ENCODE measurements at regions not wholly inside any gene's neighbourhood (a gene's known extent, or its start where the extent isn't known, plus 50 kb on each side); places are given as distances from the start of the nearest gene placed in this dataset.

GRCh38 chr6:121828146-121828886, 392.9 kb downstream of the GJA1 start:
- 50 to 55% methylated on average over 5 of the region's 5 CpGs for WGBS, 2 donors

GRCh38 chr6:121830736-121831135, 395.3 kb downstream of the GJA1 start:
- no peaks in the 10 kb centered on the region for H3K27me3 ChIP-seq (ENCODE audit: control insufficient read depth in 1 of 2, insufficient read depth in 2 of 2, low read length in 2 of 2)
- H3K4me3 ChIP-seq (ENCODE audit: low read depth in 1 of 2, low read length in 2 of 2), result no peak overlapping the region
- WGBS, 2 donors, result 63 to 78% methylated on average over 1 of the region's 1 CpG
- H3K4me1 ChIP-seq (ENCODE audit: control insufficient read depth in 2 of 2, insufficient read depth in 2 of 2, low read length in 1 of 2), result no peaks in the 10 kb centered on the region
- no peaks in the 10 kb centered on the region for H3K9me3 ChIP-seq (ENCODE audit: control insufficient read depth in 2 of 2, insufficient read depth in 1 of 2, low read depth in 1 of 2, low read length in 1 of 2)
- H3K27ac ChIP-seq (ENCODE audit: low read depth in 2 of 2, low read length in 1 of 2), result no peak overlapping the region
- no peaks in the 10 kb centered on the region for H3K36me3 ChIP-seq (ENCODE audit: control insufficient read depth in 2 of 2, insufficient read depth in 2 of 2, low read length in 1 of 2)

More at GRCh38 chr6:121828146-121828886, 392.9 kb downstream of the GJA1 start:
- no peaks in the 10 kb centered on the region for H3K4me1 ChIP-seq (ENCODE audit: control insufficient read depth in 2 of 2, insufficient read depth in 2 of 2, low read length in 1 of 2)
- H3K4me3 ChIP-seq (ENCODE audit: low read depth in 1 of 2, low read length in 2 of 2), result no peak overlapping the region
- no peaks in the 10 kb centered on the region for H3K36me3 ChIP-seq (ENCODE audit: control insufficient read depth in 2 of 2, insufficient read depth in 2 of 2, low read length in 1 of 2)
- H3K9me3 ChIP-seq (ENCODE audit: control insufficient read depth in 2 of 2, insufficient read depth in 1 of 2, low read depth in 1 of 2, low read length in 1 of 2), result no peaks in the 10 kb centered on the region
- no peaks in the 10 kb centered on the region for H3K27me3 ChIP-seq (ENCODE audit: control insufficient read depth in 1 of 2, insufficient read depth in 2 of 2, low read length in 2 of 2)
- H3K27ac ChIP-seq (ENCODE audit: low read depth in 2 of 2, low read length in 1 of 2), result no peak overlapping the region

- H3K9me3 ChIP-seq (ENCODE audit: control insufficient read depth in 2 of 2, insufficient read depth in 1 of 2, low read depth in 1 of 2, low read length in 1 of 2), result no peaks in the 10 kb centered on the region
- H3K27me3 ChIP-seq (ENCODE audit: control insufficient read depth in 1 of 2, insufficient read depth in 2 of 2, low read length in 2 of 2), result no peaks in the 10 kb centered on the region
- H3K36me3 ChIP-seq (ENCODE audit: control insufficient read depth in 2 of 2, insufficient read depth in 2 of 2, low read length in 1 of 2), result no peaks in the 10 kb centered on the region
- no peak overlapping the region for H3K4me3 ChIP-seq (ENCODE audit: low read depth in 1 of 2, low read length in 2 of 2)
- 79 to 86% methylated on average over 2 of the region's 2 CpGs for WGBS, 2 donors
- peaks cover 2 to 3% of the 10 kb centered on the region in 2 donors for H3K4me1 ChIP-seq (ENCODE audit: control insufficient read depth in 2 of 2, insufficient read depth in 2 of 2, low read length in 1 of 2)
- H3K27ac ChIP-seq (ENCODE audit: low read depth in 2 of 2, low read length in 1 of 2), result no peak overlapping the region
Observed at GRCh38 chr6:121835662-121836061, 400.2 kb downstream of the GJA1 start.

- no peaks in the 10 kb centered on the region for H3K9me3 ChIP-seq (ENCODE audit: control insufficient read depth in 2 of 2, insufficient read depth in 1 of 2, low read depth in 1 of 2, low read length in 1 of 2)
- peaks cover 2 to 3% of the 10 kb centered on the region in 2 donors for H3K4me1 ChIP-seq (ENCODE audit: control insufficient read depth in 2 of 2, insufficient read depth in 2 of 2, low read length in 1 of 2)
- H3K27ac ChIP-seq (ENCODE audit: low read depth in 2 of 2, low read length in 1 of 2), result no peak overlapping the region
- 45 to 57% methylated on average over 4 of the region's 4 CpGs for WGBS, 2 donors
- H3K4me3 ChIP-seq (ENCODE audit: low read depth in 1 of 2, low read length in 2 of 2), result no peak overlapping the region
- no peaks in the 10 kb centered on the region for H3K36me3 ChIP-seq (ENCODE audit: control insufficient read depth in 2 of 2, insufficient read depth in 2 of 2, low read length in 1 of 2)
- H3K27me3 ChIP-seq (ENCODE audit: control insufficient read depth in 1 of 2, insufficient read depth in 2 of 2, low read length in 2 of 2), result no peaks in the 10 kb centered on the region
Observed at GRCh38 chr6:121837545-121838229, 402.2 kb downstream of the GJA1 start.

GRCh38 chr6:121838842-121839241, 403.4 kb downstream of the GJA1 start:
- no peaks in the 10 kb centered on the region for H3K36me3 ChIP-seq (ENCODE audit: control insufficient read depth in 2 of 2, insufficient read depth in 2 of 2, low read length in 1 of 2)
- no peak overlapping the region for H3K4me3 ChIP-seq (ENCODE audit: low read depth in 1 of 2, low read length in 2 of 2)
- H3K4me1 ChIP-seq (ENCODE audit: control insufficient read depth in 2 of 2, insufficient read depth in 2 of 2, low read length in 1 of 2), result peaks cover 2 to 3% of the 10 kb centered on the region in 2 donors
- H3K9me3 ChIP-seq (ENCODE audit: control insufficient read depth in 2 of 2, insufficient read depth in 1 of 2, low read depth in 1 of 2, low read length in 1 of 2), result no peaks in the 10 kb centered on the region
- H3K27me3 ChIP-seq (ENCODE audit: control insufficient read depth in 1 of 2, insufficient read depth in 2 of 2, low read length in 2 of 2), result no peaks in the 10 kb centered on the region
- peak overlapping the region in 1 of 2 donors; percentile 23 for H3K27ac ChIP-seq (ENCODE audit: low read depth in 2 of 2, low read length in 1 of 2)
- WGBS, 2 donors, result 68 to 74% methylated on average over 3 of the region's 3 CpGs

GRCh38 chr6:121839896-121840295, 404.4 kb downstream of the GJA1 start:
- Histone ChIP-seq H3K4me3 (ENCODE audit: low read depth in 1 of 2, low read length in 2 of 2) (no peak overlapping the region), H3K36me3 (ENCODE audit: control insufficient read depth in 2 of 2, insufficient read depth in 2 of 2, low read length in 1 of 2) (no peaks in the 10 kb centered on the region), H3K27me3 (ENCODE audit: control insufficient read depth in 1 of 2, insufficient read depth in 2 of 2, low read length in 2 of 2) (no peaks in the 10 kb centered on the region), H3K4me1 (ENCODE audit: control insufficient read depth in 2 of 2, insufficient read depth in 2 of 2, low read length in 1 of 2) (peaks cover 2 to 3% of the 10 kb centered on the region in 2 donors), H3K27ac (ENCODE audit: low read depth in 2 of 2, low read length in 1 of 2) (no peak overlapping the region), H3K9me3 (ENCODE audit: control insufficient read depth in 2 of 2, insufficient read depth in 1 of 2, low read depth in 1 of 2, low read length in 1 of 2) (no peaks in the 10 kb centered on the region)
- WGBS, 2 donors, result 45 to 52% methylated on average over 1 of the region's 1 CpG

GRCh38 chr6:121844898-121845297, 409.5 kb downstream of the GJA1 start:
- Histone ChIP-seq H3K4me3 (ENCODE audit: low read depth in 1 of 2, low read length in 2 of 2) (no peak overlapping the region), H3K27me3 (ENCODE audit: control insufficient read depth in 1 of 2, insufficient read depth in 2 of 2, low read length in 2 of 2) (no peaks in the 10 kb centered on the region), H3K9me3 (ENCODE audit: control insufficient read depth in 2 of 2, insufficient read depth in 1 of 2, low read depth in 1 of 2, low read length in 1 of 2) (no peaks in the 10 kb centered on the region), H3K36me3 (ENCODE audit: control insufficient read depth in 2 of 2, insufficient read depth in 2 of 2, low read length in 1 of 2) (no peaks in the 10 kb centered on the region), H3K27ac (ENCODE audit: low read depth in 2 of 2, low read length in 1 of 2) (no peak overlapping the region), H3K4me1 (ENCODE audit: control insufficient read depth in 2 of 2, insufficient read depth in 2 of 2, low read length in 1 of 2) (peaks cover 0 to 2% of the 10 kb centered on the region in 2 donors)
- WGBS, 2 donors, result 91 to 94% methylated on average over 3 of the region's 3 CpGs

- WGBS, 2 donors, result 77 to 80% methylated on average over 4 of the region's 4 CpGs
- H3K36me3 ChIP-seq (ENCODE audit: control insufficient read depth in 2 of 2, insufficient read depth in 2 of 2, low read length in 1 of 2), result no peaks in the 10 kb centered on the region
- H3K9me3 ChIP-seq (ENCODE audit: control insufficient read depth in 2 of 2, insufficient read depth in 1 of 2, low read depth in 1 of 2, low read length in 1 of 2), result no peaks in the 10 kb centered on the region
- H3K27me3 ChIP-seq (ENCODE audit: control insufficient read depth in 1 of 2, insufficient read depth in 2 of 2, low read length in 2 of 2), result no peaks in the 10 kb centered on the region
- H3K27ac ChIP-seq (ENCODE audit: low read depth in 2 of 2, low read length in 1 of 2), result no peak overlapping the region
- H3K4me1 ChIP-seq (ENCODE audit: control insufficient read depth in 2 of 2, insufficient read depth in 2 of 2, low read length in 1 of 2), result peaks cover 0 to 2% of the 10 kb centered on the region in 2 donors
- no peak overlapping the region for H3K4me3 ChIP-seq (ENCODE audit: low read depth in 1 of 2, low read length in 2 of 2)
Observed at GRCh38 chr6:121847806-121848522, 412.5 kb downstream of the GJA1 start.

- WGBS, 2 donors, result 76 to 82% methylated on average over 6 of the region's 6 CpGs
Observed at GRCh38 chr6:121848523-121849255, 413.2 kb downstream of the GJA1 start.

More at GRCh38 chr6:121848523-121849255, 413.2 kb downstream of the GJA1 start:
- Histone ChIP-seq H3K9me3 (ENCODE audit: control insufficient read depth in 2 of 2, insufficient read depth in 1 of 2, low read depth in 1 of 2, low read length in 1 of 2) (no peaks in the 10 kb centered on the region), H3K27ac (ENCODE audit: low read depth in 2 of 2, low read length in 1 of 2) (no peak overlapping the region), H3K36me3 (ENCODE audit: control insufficient read depth in 2 of 2, insufficient read depth in 2 of 2, low read length in 1 of 2) (no peaks in the 10 kb centered on the region), H3K4me1 (ENCODE audit: control insufficient read depth in 2 of 2, insufficient read depth in 2 of 2, low read length in 1 of 2) (peaks cover 0 to 2% of the 10 kb centered on the region in 2 donors), H3K4me3 (ENCODE audit: low read depth in 1 of 2, low read length in 2 of 2) (no peak overlapping the region), H3K27me3 (ENCODE audit: control insufficient read depth in 1 of 2, insufficient read depth in 2 of 2, low read length in 2 of 2) (no peaks in the 10 kb centered on the region)

All from esophagus (tissue), 2 donors.